Calu3 (cell line): ENCODE measurements at regions not wholly inside any gene's neighbourhood (a gene's known extent, or its start where the extent isn't known, plus 50 kb on each side); places are given as distances from the start of the nearest gene placed in this dataset.

Source experiments
- BruUV-seq: library from RNA; stranded (reverse); fragments of 400-500 nt; replicated peaks from 2 replicates; lab custom pipeline; 2021; lab: Mats Ljungman, UMichigan
- CTCF ChIA-PET: fragments of 300-600 bp; sonication (Branson Sonifier 250); formaldehyde crosslinking; loops from one replicate; lab custom pipeline; 2022; ENCODE audit warnings: antibody characterized with exemption; lab: Charles Lee
- DNase-seq: peaks from one replicate; pipeline ENCODE4 v3.0.0; 2022
- H3K27ac Mint-ChIP-seq: one replicate; pipeline ENCODE4 v1.8.0; 2022; ENCODE audit warnings: mixed read lengths; ENCODE audit not compliant: unreplicated experiment
- H3K27me3 Mint-ChIP-seq: one replicate; pipeline ENCODE4 v1.8.0; 2022; ENCODE audit warnings: mixed read lengths; ENCODE audit not compliant: unreplicated experiment
- H3K36me3 Mint-ChIP-seq: one replicate; pipeline ENCODE4 v1.8.0; 2022; ENCODE audit warnings: mild to moderate bottlenecking, moderate library complexity, mixed read lengths; ENCODE audit not compliant: insufficient read depth, unreplicated experiment
- H3K4me1 Mint-ChIP-seq: one replicate; pipeline ENCODE4 v1.8.0; 2022; ENCODE audit warnings: mild to moderate bottlenecking, low read depth, mixed read lengths; ENCODE audit not compliant: unreplicated experiment
- H3K4me3 Mint-ChIP-seq: one replicate; pipeline ENCODE4 v1.8.0; 2022; ENCODE audit warnings: mild to moderate bottlenecking, low read depth, moderate library complexity, mixed read lengths; ENCODE audit not compliant: unreplicated experiment
- H3K9me3 Mint-ChIP-seq: one replicate; pipeline ENCODE4 v1.8.0; 2022; ENCODE audit warnings: low read depth, mixed read lengths; ENCODE audit not compliant: unreplicated experiment
- CTCF ChIP-seq: fragments of 200-600 bp; IDR thresholded peaks from one replicate; pipeline ENCODE4 v1.8.0; 2022; ENCODE audit warnings: antibody characterized with exemption; ENCODE audit not compliant: unreplicated experiment
- intact Hi-C: fragments of 100-400 bp; cut with micrococcal nuclease; formaldehyde crosslinking; loops from one replicate; pipeline ENCODE4 v1.10.0; 2022; ENCODE audit not compliant: unreplicated experiment

- DNase-seq: no peak
- intact Hi-C loops: no loop called here
- peaks cover 15% of the 10 kb centered on the region for H3K4me1 Mint-ChIP-seq
- no peaks in the 10 kb centered on the region for H3K27me3 Mint-ChIP-seq
- no peak for TF ChIP-seq CTCF
- no peak overlapping the region for H3K27ac Mint-ChIP-seq
- H3K9me3 Mint-ChIP-seq: no peaks in the 10 kb centered on the region
- no peak overlapping the region for H3K4me3 Mint-ChIP-seq
- CTCF ChIA-PET: interaction anchor here (1.3 kb wide), 1 partner anchor 8 kb away, joined by 3 read pairs; no protein-coding TSS in a partner anchor
- no peaks in the 10 kb centered on the region for H3K36me3 Mint-ChIP-seq
- no TSS peak for BruUV-seq
Measured at GRCh38 chr6:140857739-140858380, 1274.9 kb upstream of the GJE1 start.

GRCh38 chr6:140855520-140855919, 1277.2 kb upstream of the GJE1 start:
- intact Hi-C loops: no loop called here
- no peaks in the 10 kb centered on the region for H3K36me3 Mint-ChIP-seq

GRCh38 chr6:140854318-140854717, 1278.4 kb upstream of the GJE1 start:
- BruUV-seq: no TSS peak
- intact Hi-C loops: no loop called here
- no peak for DNase-seq
- no peaks in the 10 kb centered on the region for H3K27me3 Mint-ChIP-seq
- H3K36me3 Mint-ChIP-seq: no peaks in the 10 kb centered on the region
- H3K9me3 Mint-ChIP-seq: no peaks in the 10 kb centered on the region
- CTCF ChIA-PET: no interaction called here
- TF ChIP-seq CTCF: no peak
- H3K4me3 Mint-ChIP-seq: no peak overlapping the region
- H3K4me1 Mint-ChIP-seq: peaks cover 15% of the 10 kb centered on the region
- H3K27ac Mint-ChIP-seq: no peak overlapping the region

More at GRCh38 chr6:140855520-140855919, 1277.2 kb upstream of the GJE1 start:
- peaks cover 15% of the 10 kb centered on the region for H3K4me1 Mint-ChIP-seq
- H3K9me3 Mint-ChIP-seq: no peaks in the 10 kb centered on the region
- CTCF ChIA-PET: no interaction called here
- TF ChIP-seq CTCF: no peak
- no peak overlapping the region for H3K27ac Mint-ChIP-seq
- no TSS peak for BruUV-seq
- DNase-seq: no peak
- no peaks in the 10 kb centered on the region for H3K27me3 Mint-ChIP-seq
- H3K4me3 Mint-ChIP-seq: no peak overlapping the region

- BruUV-seq: no TSS peak
- no peak overlapping the region for H3K4me3 Mint-ChIP-seq
- no peak for DNase-seq
- no peaks in the 10 kb centered on the region for H3K9me3 Mint-ChIP-seq
- H3K27me3 Mint-ChIP-seq: no peaks in the 10 kb centered on the region
- no peak for TF ChIP-seq CTCF
- H3K4me1 Mint-ChIP-seq: peaks cover 5% of the 10 kb centered on the region
- intact Hi-C loops: no loop called here
- H3K36me3 Mint-ChIP-seq: no peaks in the 10 kb centered on the region
- no peak overlapping the region for H3K27ac Mint-ChIP-seq
- CTCF ChIA-PET: no interaction called here
Measured at GRCh38 chr6:140850438-140850837, 1282.3 kb upstream of the GJE1 start.
